ENCODE measurements at regions not wholly inside any gene's neighbourhood (a gene's known extent, or its start where the extent isn't known, plus 50 kb on each side); places are given as distances from the start of the nearest gene placed in this dataset.

GRCh38 chr1:56302878-56303277 lies 276.5 kb downstream of the PLPP3 start:
- H3K4me1 ChIP-seq (ENCODE audit: control insufficient read depth in 2 of 2, insufficient read depth in 1 of 2, low read depth in 1 of 2, low read length in 2 of 2), result peaks cover 0 to 2% of the 10 kb centered on the region in 2 donors
- H3K4me2 ChIP-seq (ENCODE audit: insufficient read depth, low read length, poor library complexity, severe bottlenecking), result no peak overlapping the region
- H4K8ac ChIP-seq (ENCODE audit: low read depth, low read length), result no peak overlapping the region
- no peaks in the 10 kb centered on the region for H3K79me1 ChIP-seq (ENCODE audit: low read depth, low read length)
- no peak overlapping the region for H3K4ac ChIP-seq (ENCODE audit: low read length)
- no peak overlapping the region for H3K4me3 ChIP-seq (ENCODE audit: low read length in 2 of 2)
- H2AK5ac ChIP-seq (ENCODE audit: low read depth, low read length), result no peak overlapping the region
- no CpG with 5 or more reads among the region's 2 CpGs for WGBS, 2 donors (ENCODE audit: extremely low coverage in 2 of 2, insufficient read length in 2 of 2, insufficient replicate concordance in 1 of 2)
- peaks cover 0 to 6% of the 10 kb centered on the region in 2 donors for H3K9me3 ChIP-seq (replicated peaks in 1 of 2; ENCODE audit: control insufficient read depth in 2 of 2, insufficient read depth in 1 of 2, low read depth in 1 of 2, low read length in 2 of 2)
- no peak overlapping the region for H3K23ac ChIP-seq (ENCODE audit: low read depth, low read length, poor library complexity)
- no peak overlapping the region for H3K9ac ChIP-seq (ENCODE audit: low read depth, low read length, poor library complexity)
- no peak overlapping the region for H2BK15ac ChIP-seq (ENCODE audit: low read length)
- no peaks in the 10 kb centered on the region for H3K27me3 ChIP-seq (ENCODE audit: control insufficient read depth in 3 of 3, insufficient read depth in 3 of 3, low read depth in 1 of 3, low read length in 3 of 3)
- no peak for DNase-seq (ENCODE audit: low spot score)
- no peak overlapping the region for H2BK5ac ChIP-seq (ENCODE audit: low read length)
- H3K36me3 ChIP-seq (replicated peaks in 1 of 2; ENCODE audit: control insufficient read depth in 2 of 2, insufficient read depth in 2 of 2, low read length in 2 of 2), result no peaks in the 10 kb centered on the region
- no peak overlapping the region for H3K14ac ChIP-seq (ENCODE audit: low read length)
- no peak overlapping the region for H3K18ac ChIP-seq (ENCODE audit: low read length)
- H2BK120ac ChIP-seq (ENCODE audit: low read depth, low read length), result no peak overlapping the region
- no peak overlapping the region for H3K27ac ChIP-seq (replicated peaks; ENCODE audit: low read length)
- no peak overlapping the region for H2BK12ac ChIP-seq (ENCODE audit: low read length)
- H4K91ac ChIP-seq (ENCODE audit: low read depth, low read length, poor library complexity), result no peak overlapping the region
- H2AFZ ChIP-seq (ENCODE audit: low read length), result no peak overlapping the region

GRCh38 chr1:56301791-56302190 lies 277.6 kb downstream of the PLPP3 start:
- Histone ChIP-seq H2BK12ac (ENCODE audit: low read length) (peak overlapping the region; percentile 0), H2BK120ac (ENCODE audit: low read depth, low read length) (no peak overlapping the region), H3K18ac (ENCODE audit: low read length) (no peak overlapping the region), H3K4me2 (ENCODE audit: insufficient read depth, low read length, poor library complexity, severe bottlenecking) (no peak overlapping the region), H3K9ac (ENCODE audit: low read depth, low read length, poor library complexity) (no peak overlapping the region), H2BK15ac (ENCODE audit: low read length) (no peak overlapping the region), H3K4me1 (ENCODE audit: control insufficient read depth in 2 of 2, insufficient read depth in 1 of 2, low read depth in 1 of 2, low read length in 2 of 2) (peaks cover 0 to 2% of the 10 kb centered on the region in 2 donors), H2BK5ac (ENCODE audit: low read length) (no peak overlapping the region), H3K14ac (ENCODE audit: low read length) (no peak overlapping the region), H3K27me3 (ENCODE audit: control insufficient read depth in 3 of 3, insufficient read depth in 3 of 3, low read depth in 1 of 3, low read length in 3 of 3) (no peaks in the 10 kb centered on the region), H4K8ac (ENCODE audit: low read depth, low read length) (no peak overlapping the region), H2AFZ (ENCODE audit: low read length) (no peak overlapping the region), H3K79me1 (ENCODE audit: low read depth, low read length) (no peaks in the 10 kb centered on the region), H3K4me3 (ENCODE audit: low read length in 2 of 2) (no peak overlapping the region), H2AK5ac (ENCODE audit: low read depth, low read length) (no peak overlapping the region), H4K91ac (ENCODE audit: low read depth, low read length, poor library complexity) (no peak overlapping the region), H3K4ac (ENCODE audit: low read length) (no peak overlapping the region), H3K27ac (replicated peaks; ENCODE audit: low read length) (no peak overlapping the region), H3K36me3 (replicated peaks in 1 of 2; ENCODE audit: control insufficient read depth in 2 of 2, insufficient read depth in 2 of 2, low read length in 2 of 2) (no peaks in the 10 kb centered on the region), H3K23ac (ENCODE audit: low read depth, low read length, poor library complexity) (no peak overlapping the region), H3K9me3 (replicated peaks in 1 of 2; ENCODE audit: control insufficient read depth in 2 of 2, insufficient read depth in 1 of 2, low read depth in 1 of 2, low read length in 2 of 2) (no peaks in the 10 kb centered on the region)
- WGBS, 2 donors (ENCODE audit: extremely low coverage in 2 of 2, insufficient read length in 2 of 2, insufficient replicate concordance in 1 of 2), result 100% methylated on average over 2 of the region's 5 CpGs; no CpG with 5 or more reads in 1 of the 2 donors
- no peak for DNase-seq (ENCODE audit: low spot score)

- H3K9ac ChIP-seq (ENCODE audit: low read depth, low read length, poor library complexity), result no peak overlapping the region
- H2BK12ac ChIP-seq (ENCODE audit: low read length), result no peak overlapping the region
- no peaks in the 10 kb centered on the region for H3K79me1 ChIP-seq (ENCODE audit: low read depth, low read length)
- peaks cover 0 to 2% of the 10 kb centered on the region in 2 donors for H3K4me1 ChIP-seq (ENCODE audit: control insufficient read depth in 2 of 2, insufficient read depth in 1 of 2, low read depth in 1 of 2, low read length in 2 of 2)
- no peak overlapping the region for H2BK5ac ChIP-seq (ENCODE audit: low read length)
- H3K27me3 ChIP-seq (ENCODE audit: control insufficient read depth in 3 of 3, insufficient read depth in 3 of 3, low read depth in 1 of 3, low read length in 3 of 3), result no peaks in the 10 kb centered on the region
- no CpG with 5 or more reads among the region's 1 CpG for WGBS, 2 donors (ENCODE audit: extremely low coverage in 2 of 2, insufficient read length in 2 of 2, insufficient replicate concordance in 1 of 2)
- H3K23ac ChIP-seq (ENCODE audit: low read depth, low read length, poor library complexity), result no peak overlapping the region
- H3K18ac ChIP-seq (ENCODE audit: low read length), result no peak overlapping the region
- no peak overlapping the region for H3K4me2 ChIP-seq (ENCODE audit: insufficient read depth, low read length, poor library complexity, severe bottlenecking)
- H3K4ac ChIP-seq (ENCODE audit: low read length), result no peak overlapping the region
- no peak overlapping the region for H2BK120ac ChIP-seq (ENCODE audit: low read depth, low read length)
- H3K36me3 ChIP-seq (replicated peaks in 1 of 2; ENCODE audit: control insufficient read depth in 2 of 2, insufficient read depth in 2 of 2, low read length in 2 of 2), result no peaks in the 10 kb centered on the region
- H2BK15ac ChIP-seq (ENCODE audit: low read length), result no peak overlapping the region
- no peak overlapping the region for H3K4me3 ChIP-seq (ENCODE audit: low read length in 2 of 2)
- H2AK5ac ChIP-seq (ENCODE audit: low read depth, low read length), result no peak overlapping the region
- H4K8ac ChIP-seq (ENCODE audit: low read depth, low read length), result no peak overlapping the region
- no peak overlapping the region for H2AFZ ChIP-seq (ENCODE audit: low read length)
- H4K91ac ChIP-seq (ENCODE audit: low read depth, low read length, poor library complexity), result no peak overlapping the region
- no peak overlapping the region for H3K27ac ChIP-seq (replicated peaks; ENCODE audit: low read length)
- H3K9me3 ChIP-seq (replicated peaks in 1 of 2; ENCODE audit: control insufficient read depth in 2 of 2, insufficient read depth in 1 of 2, low read depth in 1 of 2, low read length in 2 of 2), result no peaks in the 10 kb centered on the region
- DNase-seq (ENCODE audit: low spot score), result no peak
- no peak overlapping the region for H3K14ac ChIP-seq (ENCODE audit: low read length)
These were observed 278.5 kb downstream of the PLPP3 start for GRCh38 chr1:56300836-56301235.

- Histone ChIP-seq H3K4me3 (ENCODE audit: low read length in 2 of 2) (no peak overlapping the region), H3K4me2 (ENCODE audit: insufficient read depth, low read length, poor library complexity, severe bottlenecking) (no peak overlapping the region), H3K79me1 (ENCODE audit: low read depth, low read length) (no peaks in the 10 kb centered on the region), H3K36me3 (replicated peaks in 1 of 2; ENCODE audit: control insufficient read depth in 2 of 2, insufficient read depth in 2 of 2, low read length in 2 of 2) (no peaks in the 10 kb centered on the region), H3K4ac (ENCODE audit: low read length) (no peak overlapping the region), H2AK5ac (ENCODE audit: low read depth, low read length) (no peak overlapping the region), H3K9ac (ENCODE audit: low read depth, low read length, poor library complexity) (no peak overlapping the region), H2AFZ (ENCODE audit: low read length) (no peak overlapping the region), H2BK5ac (ENCODE audit: low read length) (no peak overlapping the region), H4K91ac (ENCODE audit: low read depth, low read length, poor library complexity) (no peak overlapping the region), H3K27ac (replicated peaks; ENCODE audit: low read length) (no peak overlapping the region), H3K23ac (ENCODE audit: low read depth, low read length, poor library complexity) (no peak overlapping the region), H3K9me3 (replicated peaks in 1 of 2; ENCODE audit: control insufficient read depth in 2 of 2, insufficient read depth in 1 of 2, low read depth in 1 of 2, low read length in 2 of 2) (no peaks in the 10 kb centered on the region), H3K4me1 (ENCODE audit: control insufficient read depth in 2 of 2, insufficient read depth in 1 of 2, low read depth in 1 of 2, low read length in 2 of 2) (no peaks in the 10 kb centered on the region), H3K14ac (ENCODE audit: low read length) (no peak overlapping the region), H2BK120ac (ENCODE audit: low read depth, low read length) (no peak overlapping the region), H2BK12ac (ENCODE audit: low read length) (no peak overlapping the region), H3K18ac (ENCODE audit: low read length) (no peak overlapping the region), H2BK15ac (ENCODE audit: low read length) (no peak overlapping the region), H3K27me3 (ENCODE audit: control insufficient read depth in 3 of 3, insufficient read depth in 3 of 3, low read depth in 1 of 3, low read length in 3 of 3) (no peaks in the 10 kb centered on the region), H4K8ac (ENCODE audit: low read depth, low read length) (no peak overlapping the region)
- no peak for DNase-seq (ENCODE audit: low spot score)
- no CpG with 5 or more reads among the region's 2 CpGs for WGBS, 2 donors (ENCODE audit: extremely low coverage in 2 of 2, insufficient read length in 2 of 2, insufficient replicate concordance in 1 of 2)
These were observed 280.5 kb downstream of the PLPP3 start for GRCh38 chr1:56298866-56299265.

Measured in neuronal stem cell (in vitro differentiated cells).